Smooth muscle cell (in vitro differentiated cells): ENCODE measurements at regions not wholly inside any gene's neighbourhood (a gene's known extent, or its start where the extent isn't known, plus 50 kb on each side); places are given as distances from the start of the nearest gene placed in this dataset.
"Not testable (repeated sequence)": the region's sequence is repeated elsewhere in the genome, so short reads cannot be mapped to it uniquely, and the experiment has no call there.

Experiments
- DNase-seq: peaks from one replicate; lab custom pipeline; 2025; ENCODE audit not compliant: unreplicated experiment; lab: John Stamatoyannopoulos, UW
- H2AFZ ChIP-seq: fragments of 200-600 bp; sonication (generic); 2 replicates; pipeline ENCODE4 v1.6.0; 2016; ENCODE audit warnings: antibody characterized with exemption, low read depth, mild to moderate bottlenecking
- H3F3A ChIP-seq: fragments of 200-600 bp; sonication (generic); 2 replicates; pipeline ENCODE4 v1.6.0; 2017; ENCODE audit warnings: antibody characterized with exemption, low read depth
- H3K27ac ChIP-seq: fragments of 200-600 bp; sonication (generic); 2 replicates; pipeline ENCODE4 v1.5.1; 2016; ENCODE audit warnings: low read depth, mild to moderate bottlenecking
- H3K27me3 ChIP-seq: fragments of 200-600 bp; sonication (generic); 2 replicates; pipeline ENCODE4 v1.6.1; 2016; ENCODE audit warnings: low read depth, mild to moderate bottlenecking
- H3K36me3 ChIP-seq: fragments of 200-600 bp; sonication (generic); 2 replicates; pipeline ENCODE4 v1.5.1; 2016; ENCODE audit warnings: low read depth
- H3K4me1 ChIP-seq: fragments of 200-600 bp; sonication (generic); 2 replicates; pipeline ENCODE4 v1.5.1; 2016; ENCODE audit warnings: low read depth
- H3K4me2 ChIP-seq: fragments of 200-600 bp; sonication (generic); 2 replicates; pipeline ENCODE4 v1.6.0; 2016; ENCODE audit warnings: mild to moderate bottlenecking
- H3K4me3 ChIP-seq: fragments of 200-600 bp; sonication (generic); 2 replicates; pipeline ENCODE4 v1.5.1; 2016; ENCODE audit warnings: mild to moderate bottlenecking
- H3K79me2 ChIP-seq: fragments of 200-600 bp; sonication (generic); 2 replicates; pipeline ENCODE4 v1.6.0; 2016; ENCODE audit warnings: low read depth, mild to moderate bottlenecking
- H3K9ac ChIP-seq: fragments of 200-600 bp; sonication (generic); 2 replicates; pipeline ENCODE4 v1.6.0; 2016; ENCODE audit warnings: low read depth
- H3K9me3 ChIP-seq: fragments of 200-600 bp; sonication (generic); replicated peaks from 2 replicates; pipeline ENCODE4 v1.5.1; 2016; ENCODE audit warnings: low read depth
- H4K20me1 ChIP-seq: fragments of 200-600 bp; sonication (generic); 2 replicates; pipeline ENCODE4 v1.6.0; 2016; ENCODE audit warnings: low read depth
- WGBS: methylation state at CpG from one replicate; pipeline ENCODE4 v1.1.7; 2016; ENCODE audit warnings: low lambda C conversion rate; 5-methylcytosine and 5-hydroxymethylcytosine counted together
- TF ChIP-seq, protein P1 (sequence below): fragments of 200-600 bp; sonication (generic); IDR thresholded peaks from 2 replicates; pipeline ENCODE4 v1.5.1; 2017; ENCODE audit warnings: borderline replicate concordance, mild to moderate bottlenecking, antibody characterized with exemption; ENCODE audit not compliant: insufficient read depth, poor library complexity, severe bottlenecking

DNA sequence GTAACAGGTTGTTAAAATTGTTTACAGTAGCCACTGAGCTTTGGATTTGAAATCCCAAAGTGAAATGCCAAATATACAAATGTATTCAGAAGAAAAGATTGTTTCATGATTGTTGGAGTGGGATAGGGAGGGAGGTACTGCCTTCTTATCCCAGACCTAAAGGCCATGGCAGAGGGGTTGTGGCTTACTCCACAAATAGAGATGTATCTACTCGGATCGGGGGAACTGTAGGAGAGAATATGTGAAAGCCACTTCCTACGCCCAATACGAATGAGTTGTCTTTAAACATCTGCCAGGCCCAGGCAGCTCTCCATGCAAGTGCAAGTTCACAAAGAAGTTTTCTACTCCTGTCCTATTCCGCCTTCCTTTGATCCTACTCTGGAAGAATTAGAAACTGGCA, 150.2 kb upstream of the PRSS12 start:
- not testable (repeated sequence) for H3K4me1 ChIP-seq, H3F3A ChIP-seq, H2AFZ ChIP-seq, H3K36me3 ChIP-seq, H3K4me2 ChIP-seq, H3K4me3 ChIP-seq, H3K79me2 ChIP-seq, H3K9ac ChIP-seq, H4K20me1 ChIP-seq, DNase-seq, H3K27ac ChIP-seq, H3K9me3 ChIP-seq, H3K27me3 ChIP-seq
- 90% methylated on average over 5 of the region's 5 CpGs for WGBS

DNA sequence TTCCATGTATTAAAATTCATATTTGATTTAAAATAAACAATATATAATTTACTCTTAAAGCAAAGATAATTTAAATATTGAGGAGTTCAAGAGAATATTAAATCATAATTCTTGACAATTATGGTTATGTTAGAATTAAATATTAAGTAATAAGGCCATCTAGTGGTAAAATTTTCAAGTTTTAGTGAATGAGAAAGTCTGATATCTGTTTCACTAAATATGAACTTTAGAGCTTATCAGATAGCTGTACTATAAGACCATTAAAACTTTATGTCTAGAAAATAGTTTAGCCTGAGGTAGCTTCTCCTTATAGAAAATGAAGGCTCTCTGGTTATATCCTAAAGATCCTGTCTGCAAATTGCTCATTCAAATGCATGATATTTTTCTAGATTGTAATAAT, 152.1 kb upstream of the PRSS12 start:
- not testable (repeated sequence) for H3K4me2 ChIP-seq

DNA sequence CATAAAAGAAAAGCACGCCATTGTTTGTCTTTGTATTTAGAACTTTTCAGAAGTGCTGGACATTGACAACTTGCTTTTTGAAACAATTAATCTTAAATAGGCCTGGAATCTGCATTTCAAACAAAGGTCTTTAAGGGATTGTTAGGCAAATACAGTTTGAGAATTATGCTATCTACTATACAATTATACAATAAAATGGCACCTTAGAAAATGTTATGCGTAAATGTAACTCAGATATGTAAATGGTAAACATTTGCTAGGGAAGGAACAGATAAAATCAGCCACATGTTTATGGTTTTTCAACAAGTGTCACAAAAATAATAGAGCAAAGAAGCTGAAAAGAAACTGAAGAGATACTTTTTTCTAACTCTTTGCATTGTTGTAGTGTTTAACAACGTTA, 152.7 kb upstream of the PRSS12 start:
- H3K4me1 ChIP-seq, H3K79me2 ChIP-seq, DNase-seq, H3K27ac ChIP-seq, H4K20me1 ChIP-seq, H3K4me2 ChIP-seq, H3K9ac ChIP-seq, H3K36me3 ChIP-seq, H3K27me3 ChIP-seq, H2AFZ ChIP-seq, H3K4me3 ChIP-seq, H3K9me3 ChIP-seq, H3F3A ChIP-seq: not testable (repeated sequence)
- WGBS = 81% methylated on average over 3 of the region's 3 CpGs

More for the DNA sequence above, 152.1 kb upstream of the PRSS12 start:
- not testable (repeated sequence) for H3K79me2 ChIP-seq, H3K9ac ChIP-seq, H3K9me3 ChIP-seq, H3K36me3 ChIP-seq, H3F3A ChIP-seq, H3K27ac ChIP-seq, H2AFZ ChIP-seq, DNase-seq, H3K4me1 ChIP-seq, H3K4me3 ChIP-seq, H4K20me1 ChIP-seq, H3K27me3 ChIP-seq
- TF ChIP-seq, protein P1, sequence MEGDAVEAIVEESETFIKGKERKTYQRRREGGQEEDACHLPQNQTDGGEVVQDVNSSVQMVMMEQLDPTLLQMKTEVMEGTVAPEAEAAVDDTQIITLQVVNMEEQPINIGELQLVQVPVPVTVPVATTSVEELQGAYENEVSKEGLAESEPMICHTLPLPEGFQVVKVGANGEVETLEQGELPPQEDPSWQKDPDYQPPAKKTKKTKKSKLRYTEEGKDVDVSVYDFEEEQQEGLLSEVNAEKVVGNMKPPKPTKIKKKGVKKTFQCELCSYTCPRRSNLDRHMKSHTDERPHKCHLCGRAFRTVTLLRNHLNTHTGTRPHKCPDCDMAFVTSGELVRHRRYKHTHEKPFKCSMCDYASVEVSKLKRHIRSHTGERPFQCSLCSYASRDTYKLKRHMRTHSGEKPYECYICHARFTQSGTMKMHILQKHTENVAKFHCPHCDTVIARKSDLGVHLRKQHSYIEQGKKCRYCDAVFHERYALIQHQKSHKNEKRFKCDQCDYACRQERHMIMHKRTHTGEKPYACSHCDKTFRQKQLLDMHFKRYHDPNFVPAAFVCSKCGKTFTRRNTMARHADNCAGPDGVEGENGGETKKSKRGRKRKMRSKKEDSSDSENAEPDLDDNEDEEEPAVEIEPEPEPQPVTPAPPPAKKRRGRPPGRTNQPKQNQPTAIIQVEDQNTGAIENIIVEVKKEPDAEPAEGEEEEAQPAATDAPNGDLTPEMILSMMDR = peak; percentile 18

DNA sequence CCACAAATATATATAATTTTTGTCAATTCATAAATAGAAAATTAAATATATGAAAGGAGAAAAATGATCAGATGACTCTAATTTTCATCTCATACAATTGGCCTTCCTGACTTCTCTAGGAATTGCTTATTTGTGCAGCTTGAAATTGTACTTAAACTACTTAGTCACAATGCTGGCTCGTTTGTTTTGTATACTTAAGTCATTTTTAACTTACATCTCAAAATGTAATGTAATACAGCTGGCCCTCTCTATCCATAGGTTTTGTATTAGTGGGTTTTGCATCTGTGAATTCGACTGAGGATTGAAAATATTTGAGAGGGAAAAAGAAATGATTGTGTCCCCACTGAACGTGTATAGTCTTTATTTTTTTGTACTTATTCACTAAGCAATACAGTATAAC, 160.1 kb upstream of the PRSS12 start:
- not testable (repeated sequence) for H3K9me3 ChIP-seq, DNase-seq, H3K4me3 ChIP-seq, H3F3A ChIP-seq, H4K20me1 ChIP-seq, H3K27ac ChIP-seq, H3K4me2 ChIP-seq, H2AFZ ChIP-seq, H3K4me1 ChIP-seq, H3K27me3 ChIP-seq, H3K79me2 ChIP-seq, H3K36me3 ChIP-seq, H3K9ac ChIP-seq
- 83% methylated on average over 3 of the region's 3 CpGs for WGBS

DNA sequence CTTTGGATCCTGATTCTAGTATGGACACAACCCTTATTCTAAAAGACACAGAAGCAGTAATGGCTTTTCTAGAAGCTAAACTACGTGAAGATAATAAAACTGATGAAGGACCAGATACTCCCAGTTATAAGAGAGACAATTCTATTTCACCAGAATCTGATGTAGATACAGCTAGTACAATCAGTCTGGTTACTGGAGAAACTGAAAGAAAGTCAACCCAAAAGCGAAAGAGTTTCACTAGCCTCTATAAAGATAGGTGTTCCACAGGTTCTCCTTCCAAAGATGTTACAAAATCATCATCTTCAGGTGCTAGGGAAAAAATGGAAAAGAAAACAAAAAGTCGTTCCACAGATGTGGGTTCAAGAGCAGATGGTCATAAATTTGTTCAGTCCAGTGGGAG, 161.5 kb upstream of the PRSS12 start:
- not testable (repeated sequence) for DNase-seq, H3K4me3 ChIP-seq

DNA sequence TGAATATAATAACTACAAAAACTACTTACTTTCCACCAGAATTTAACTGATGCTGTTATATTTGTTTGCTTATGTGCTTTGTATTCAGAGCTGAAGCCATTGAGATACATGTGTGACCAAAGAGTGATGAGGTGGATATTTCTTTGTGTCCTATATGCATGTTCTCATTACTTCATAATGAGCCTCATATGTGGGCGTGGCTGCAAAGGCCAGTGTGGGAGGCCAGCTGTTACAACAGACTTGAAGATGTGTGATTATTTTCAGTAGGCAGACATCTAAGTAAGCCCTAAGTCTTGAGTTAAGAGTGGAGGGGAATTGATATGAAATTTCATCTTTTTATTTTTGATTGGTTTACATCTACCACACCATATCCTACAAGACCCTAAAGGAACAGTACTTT, 163.3 kb upstream of the PRSS12 start:
- 68% methylated on average over 1 of the region's 1 CpG for WGBS
- H3K4me1 ChIP-seq, DNase-seq, H2AFZ ChIP-seq, H3K27me3 ChIP-seq, H3K9ac ChIP-seq, H4K20me1 ChIP-seq, H3K79me2 ChIP-seq, H3K36me3 ChIP-seq, H3F3A ChIP-seq, H3K27ac ChIP-seq, H3K9me3 ChIP-seq, H3K4me2 ChIP-seq, H3K4me3 ChIP-seq: not testable (repeated sequence)

More for the DNA sequence above, 161.5 kb upstream of the PRSS12 start:
- H3K4me1 ChIP-seq, H3K4me2 ChIP-seq, H3K36me3 ChIP-seq, H4K20me1 ChIP-seq, H3K9me3 ChIP-seq, H2AFZ ChIP-seq, H3K27ac ChIP-seq, H3K9ac ChIP-seq, H3K27me3 ChIP-seq, H3K79me2 ChIP-seq, H3F3A ChIP-seq: not testable (repeated sequence)
- WGBS = 99% methylated on average over 3 of the region's 3 CpGs

DNA sequence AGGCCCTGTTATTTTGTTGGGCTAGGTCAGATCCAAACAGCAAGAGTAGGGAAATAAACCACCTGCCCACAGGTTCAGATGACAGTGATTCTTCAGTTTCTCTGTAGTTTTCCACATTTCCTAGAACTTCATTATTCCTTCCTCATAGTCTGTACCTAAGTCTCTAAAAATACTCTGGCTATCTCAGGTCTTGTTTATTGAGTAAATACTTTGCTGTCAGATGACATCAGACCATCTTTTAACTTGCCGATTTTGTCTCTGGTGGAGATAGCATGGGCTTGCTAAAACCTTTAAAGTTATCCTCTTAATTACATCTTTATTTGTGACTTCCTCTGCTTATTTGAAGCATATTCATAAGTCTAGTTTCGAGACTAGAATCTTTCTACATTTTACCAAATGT, 155.1 kb upstream of the METTL14 start:
- not testable (repeated sequence) for H4K20me1 ChIP-seq, H3K4me1 ChIP-seq, H3K36me3 ChIP-seq, H3K4me2 ChIP-seq, H3K79me2 ChIP-seq, H3F3A ChIP-seq, H3K9me3 ChIP-seq, H2AFZ ChIP-seq, H3K27ac ChIP-seq, H3K9ac ChIP-seq, H3K4me3 ChIP-seq, DNase-seq, H3K27me3 ChIP-seq
- WGBS = 74% methylated on average over 2 of the region's 2 CpGs

DNA sequence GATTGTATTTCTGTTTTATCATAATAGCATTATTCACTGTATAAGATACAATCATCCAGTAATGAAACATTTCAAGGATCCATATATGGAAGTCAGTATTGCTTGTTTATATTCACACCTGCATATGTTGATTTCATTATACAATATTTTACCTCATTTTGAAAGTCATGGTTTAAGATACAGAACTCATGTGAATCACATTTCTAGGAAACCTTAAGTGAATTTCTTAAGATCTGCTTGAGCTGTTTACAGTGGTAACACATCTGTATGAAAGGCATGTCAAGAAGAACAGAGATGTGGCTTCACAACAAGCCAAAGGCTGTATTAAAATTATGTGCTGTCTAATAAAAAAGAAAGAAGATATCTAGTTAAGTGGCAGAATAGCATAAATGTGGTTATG, 153.2 kb upstream of the METTL14 start:
- H2AFZ ChIP-seq, H3K4me3 ChIP-seq, H3K36me3 ChIP-seq, H3K79me2 ChIP-seq, H3K4me2 ChIP-seq, H4K20me1 ChIP-seq, H3K4me1 ChIP-seq, H3F3A ChIP-seq, H3K27me3 ChIP-seq, DNase-seq, H3K27ac ChIP-seq, H3K9me3 ChIP-seq, H3K9ac ChIP-seq: not testable (repeated sequence)
